SU-DHL-6 (cell line): ENCODE measurements at regions not wholly inside any gene's neighbourhood (a gene's known extent, or its start where the extent isn't known, plus 50 kb on each side); places are given as distances from the start of the nearest gene placed in this dataset.

Source experiments
- H2AFZ ChIP-seq: fragments of 200-600 bp; sonication (generic); 2 replicates; pipeline ENCODE4 v1.6.1; 2014; ENCODE audit warnings: low read depth, mild to moderate bottlenecking, moderate library complexity, mixed read lengths, antibody characterized with exemption, low read length; ENCODE audit not compliant: severe bottlenecking
- H3F3A ChIP-seq: fragments of 200-600 bp; shearing (Covaris generic); 2 replicates; pipeline ENCODE4 v1.6.0; 2016; ENCODE audit warnings: antibody characterized with exemption, mild to moderate bottlenecking; ENCODE audit not compliant: insufficient read depth
- H3K27ac ChIP-seq: fragments of 200-600 bp; sonication (generic); 2 replicates; pipeline ENCODE4 v1.5.1; 2016; ENCODE audit warnings: low read depth, mild to moderate bottlenecking, low read length, moderate library complexity, mixed read lengths
- H3K27me3 ChIP-seq: fragments of 200-600 bp; sonication (generic), shearing (Covaris generic); 2 replicates; pipeline ENCODE4 v1.6.0; 2014; ENCODE audit warnings: mild to moderate bottlenecking, low read length
- H3K36me3 ChIP-seq: fragments of 200-600 bp; sonication (generic); 2 replicates; pipeline ENCODE4 v1.6.1; 2014; ENCODE audit warnings: mild to moderate bottlenecking, low read length, mixed read lengths
- H3K4me2 ChIP-seq: fragments of 300-600, 200-600 bp; shearing (Covaris generic), sonication (generic); 2 replicates; pipeline ENCODE4 v1.6.0; 2014; ENCODE audit warnings: low read length, low read depth, mild to moderate bottlenecking; ENCODE audit not compliant: poor library complexity, severe bottlenecking
- H3K4me3 ChIP-seq: fragments of 200-600 bp; sonication (generic); 2 replicates; pipeline ENCODE4 v1.5.1; 2014; ENCODE audit warnings: antibody characterized with exemption, low read length, mild to moderate bottlenecking, mixed read lengths; ENCODE audit not compliant: insufficient read depth, poor library complexity, severe bottlenecking
- H3K79me2 ChIP-seq: fragments of 200-600 bp; sonication (generic); 2 replicates; pipeline ENCODE4 v1.6.1; 2014; ENCODE audit warnings: mild to moderate bottlenecking, low read length, moderate library complexity; ENCODE audit not compliant: insufficient read depth
- H3K9ac ChIP-seq: fragments of 200-600 bp; sonication (generic); 2 replicates; pipeline ENCODE4 v1.7.0; 2014; ENCODE audit warnings: mild to moderate bottlenecking, low read length
- H3K9me2 ChIP-seq: fragments of 200-600 bp; sonication (generic); replicated peaks from 2 replicates; pipeline ENCODE4 v1.6.1; 2014; ENCODE audit warnings: low read length; ENCODE audit not compliant: insufficient read depth
- H3K9me3 ChIP-seq: fragments of 200-600 bp; sonication (generic); 2 replicates; pipeline ENCODE4 v1.6.1; 2014; ENCODE audit warnings: low read length, mixed read lengths; ENCODE audit not compliant: insufficient read depth
- H4K20me1 ChIP-seq: fragments of 200-600 bp; sonication (generic); 2 replicates; pipeline ENCODE4 v1.6.1; 2014; ENCODE audit warnings: low read depth, mild to moderate bottlenecking, antibody characterized with exemption, low read length, moderate library complexity, mixed read lengths
- EZH2phosphoT487 ChIP-seq: fragments of 200-600 bp; sonication (generic), shearing (Covaris generic); conservative IDR thresholded peaks from 2 replicates; pipeline ENCODE4 v1.6.1; 2018; ENCODE audit warnings: mild to moderate bottlenecking, antibody characterized with exemption, low read length, moderate library complexity, mixed read lengths
- TF ChIP-seq, protein P1 (sequence below): fragments of 200-600 bp; sonication (generic); IDR thresholded peaks from one replicate; pipeline ENCODE4 v1.5.1; 2017; ENCODE audit warnings: antibody characterized with exemption, mild to moderate bottlenecking, low read length, moderate library complexity; ENCODE audit not compliant: insufficient read depth, poor library complexity, severe bottlenecking

DNA sequence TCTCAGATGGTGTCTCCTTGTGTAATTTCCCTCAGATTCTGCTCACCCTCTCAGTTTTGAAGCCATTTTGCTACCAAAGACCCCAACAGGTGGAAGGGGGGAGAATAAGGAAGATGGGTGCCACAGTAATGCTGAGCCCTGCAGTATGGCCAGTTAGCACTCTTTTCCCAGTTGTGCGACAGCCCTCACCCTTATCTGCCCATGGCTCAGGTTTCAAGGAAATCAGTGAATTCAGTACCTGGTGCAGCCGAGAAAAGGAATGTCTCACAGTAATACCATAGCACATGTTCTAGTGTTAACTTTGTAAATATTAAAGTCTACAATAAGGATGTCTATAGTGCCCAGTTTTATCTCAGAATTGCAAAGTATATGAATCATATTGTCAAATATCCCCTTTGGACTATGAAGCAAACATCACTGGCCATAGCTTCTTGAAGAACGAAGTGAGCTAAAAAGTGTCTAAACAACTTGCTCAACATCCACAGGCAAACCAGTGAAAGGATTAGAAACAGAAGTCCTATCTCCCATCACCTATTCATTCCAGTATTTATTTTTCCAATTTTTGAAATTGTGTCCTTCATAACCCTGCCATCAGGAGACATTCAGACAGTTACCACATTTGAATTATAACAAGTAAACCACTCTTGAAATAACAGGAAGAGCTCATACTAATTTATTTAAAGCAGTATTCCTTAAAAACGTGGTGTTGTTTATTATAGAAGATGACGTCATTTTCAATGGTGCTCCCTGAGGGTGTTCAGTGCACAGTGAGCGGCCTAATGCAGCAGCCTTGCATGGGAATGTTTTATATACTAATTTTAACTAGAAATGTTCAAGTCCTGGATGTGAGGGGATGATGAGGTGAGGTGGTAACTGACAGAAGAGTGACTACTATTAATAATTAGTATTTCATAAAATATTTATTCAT, 366.2 kb downstream of the TFAP2A start:
- H3K79me2 ChIP-seq, result no peaks in the 10 kb centered on the region
- TF ChIP-seq, protein P1, sequence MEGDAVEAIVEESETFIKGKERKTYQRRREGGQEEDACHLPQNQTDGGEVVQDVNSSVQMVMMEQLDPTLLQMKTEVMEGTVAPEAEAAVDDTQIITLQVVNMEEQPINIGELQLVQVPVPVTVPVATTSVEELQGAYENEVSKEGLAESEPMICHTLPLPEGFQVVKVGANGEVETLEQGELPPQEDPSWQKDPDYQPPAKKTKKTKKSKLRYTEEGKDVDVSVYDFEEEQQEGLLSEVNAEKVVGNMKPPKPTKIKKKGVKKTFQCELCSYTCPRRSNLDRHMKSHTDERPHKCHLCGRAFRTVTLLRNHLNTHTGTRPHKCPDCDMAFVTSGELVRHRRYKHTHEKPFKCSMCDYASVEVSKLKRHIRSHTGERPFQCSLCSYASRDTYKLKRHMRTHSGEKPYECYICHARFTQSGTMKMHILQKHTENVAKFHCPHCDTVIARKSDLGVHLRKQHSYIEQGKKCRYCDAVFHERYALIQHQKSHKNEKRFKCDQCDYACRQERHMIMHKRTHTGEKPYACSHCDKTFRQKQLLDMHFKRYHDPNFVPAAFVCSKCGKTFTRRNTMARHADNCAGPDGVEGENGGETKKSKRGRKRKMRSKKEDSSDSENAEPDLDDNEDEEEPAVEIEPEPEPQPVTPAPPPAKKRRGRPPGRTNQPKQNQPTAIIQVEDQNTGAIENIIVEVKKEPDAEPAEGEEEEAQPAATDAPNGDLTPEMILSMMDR, result no peak
- TF ChIP-seq EZH2phosphoT487, result no peak
- no peak overlapping the region for H2AFZ ChIP-seq
- H3F3A ChIP-seq, result no peaks in the 10 kb centered on the region
- no peak overlapping the region for H3K27ac ChIP-seq
- no peak overlapping the region for H3K4me3 ChIP-seq
- no peaks in the 10 kb centered on the region; the same call in 1 of the 2 replicates for H4K20me1 ChIP-seq
- no peaks in the 10 kb centered on the region for H3K9me2 ChIP-seq
- no peaks in the 10 kb centered on the region for H3K36me3 ChIP-seq
- no peak overlapping the region for H3K9ac ChIP-seq
- H3K4me2 ChIP-seq, result no peak overlapping the region
- H3K9me3 ChIP-seq, result no peaks in the 10 kb centered on the region
- no peaks in the 10 kb centered on the region for H3K27me3 ChIP-seq

GRCh38 chr6:10042280-10042679, 372.6 kb downstream of the TFAP2A start:
- no peak overlapping the region for H2AFZ ChIP-seq
- no peaks in the 10 kb centered on the region for H3K36me3 ChIP-seq
- TF ChIP-seq EZH2phosphoT487, result no peak
- TF ChIP-seq, protein P1, result no peak
- H3K9me2 ChIP-seq, result no peaks in the 10 kb centered on the region
- H3K79me2 ChIP-seq, result no peaks in the 10 kb centered on the region
- H3K9me3 ChIP-seq, result no peaks in the 10 kb centered on the region
- H3K27me3 ChIP-seq, result no peaks in the 10 kb centered on the region
- H3K27ac ChIP-seq, result no peak overlapping the region
- H3F3A ChIP-seq, result no peaks in the 10 kb centered on the region
- H3K9ac ChIP-seq, result no peak overlapping the region
- no peak overlapping the region for H3K4me2 ChIP-seq
- no peaks in the 10 kb centered on the region; the same call in 1 of the 2 replicates for H4K20me1 ChIP-seq
- H3K4me3 ChIP-seq, result no peak overlapping the region

DNA sequence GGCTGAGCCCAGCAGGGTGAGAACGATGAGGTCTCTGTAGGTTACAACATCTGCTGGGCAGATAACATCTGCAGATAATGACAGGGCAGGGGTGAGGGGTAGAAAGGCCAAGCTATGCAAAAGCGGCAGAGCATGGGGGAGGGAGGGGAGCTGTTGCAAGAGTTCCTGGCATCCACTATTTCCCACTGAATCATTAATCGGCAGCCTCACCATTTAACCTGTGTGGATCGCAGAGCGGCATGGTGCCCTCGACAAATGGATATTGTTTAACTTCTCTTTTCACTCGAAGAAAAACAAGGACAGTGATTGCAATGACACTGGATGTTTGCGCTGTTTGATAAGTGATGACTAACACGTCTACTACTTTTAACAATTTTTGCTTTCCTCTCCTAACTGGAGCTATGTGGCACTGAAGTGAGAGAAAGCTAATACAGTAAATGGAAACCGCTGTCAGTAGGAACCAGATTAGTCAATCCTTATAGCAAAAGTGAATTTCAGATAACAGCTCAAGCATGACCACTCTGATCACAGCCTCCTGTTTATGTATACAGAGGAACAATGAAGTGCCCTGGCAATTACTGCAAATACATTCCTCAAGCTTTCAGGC, 381.5 kb downstream of the TFAP2A start:
- H3K4me3 ChIP-seq, result no peak overlapping the region

More for the DNA sequence above, 381.5 kb downstream of the TFAP2A start:
- no peaks in the 10 kb centered on the region for H4K20me1 ChIP-seq
- no peaks in the 10 kb centered on the region for H3K36me3 ChIP-seq
- no peak overlapping the region for H3K9ac ChIP-seq
- H3K4me2 ChIP-seq, result no peak overlapping the region
- no peaks in the 10 kb centered on the region for H3F3A ChIP-seq
- TF ChIP-seq EZH2phosphoT487, result no peak
- TF ChIP-seq, protein P1, result no peak
- H3K27me3 ChIP-seq, result no peaks in the 10 kb centered on the region
- no peaks in the 10 kb centered on the region for H3K9me3 ChIP-seq
- H2AFZ ChIP-seq, result no peak overlapping the region
- H3K27ac ChIP-seq, result no peak overlapping the region
- H3K9me2 ChIP-seq, result no peaks in the 10 kb centered on the region
- H3K79me2 ChIP-seq, result no peaks in the 10 kb centered on the region
